HCT116 (cell line): ENCODE measurements at regions not wholly inside any gene's neighbourhood (a gene's known extent, or its start where the extent isn't known, plus 50 kb on each side); places are given as distances from the start of the nearest gene placed in this dataset.

Experiments
- ATAC-seq: fragments of 200-7000 bp; cut with Tn5 transposase; 2 replicates; pipeline ENCODE4 v1.9.1; 2020; ENCODE audit warnings: mild to moderate bottlenecking, moderate library complexity
- BruUV-seq: library from RNA; stranded (reverse); fragments of 400-500 nt; replicated peaks from 2 replicates; lab custom pipeline; 2021; lab: Mats Ljungman, UMichigan
- CTCF ChIA-PET: fragments of 300-600 bp; sonication (Branson Sonifier 250); formaldehyde crosslinking; loops from one replicate; lab custom pipeline; 2021; ENCODE audit warnings: antibody characterized with exemption; lab: Charles Lee
- POLR2A ChIA-PET: fragments of 300-600, 350-600 bp; sonication (Branson Sonifier 250); formaldehyde crosslinking; loops from one replicate; lab custom pipeline; 2021; ENCODE audit warnings: antibody characterized with exemption; lab: Charles Lee
- RAD21 ChIA-PET, 2 experiments: fragments of 300-600 bp; sonication (Branson Sonifier 250); formaldehyde crosslinking; loops; one replicate each; lab custom pipeline; 2023; ENCODE audit warnings: low total read pairs in 2 of 2; ENCODE audit not compliant: uncharacterized antibody in 2 of 2, unreplicated experiment in 2 of 2, low non-redundant PET in 1 of 2; lab: Charles Lee
- DNase-seq: peaks from one replicate; pipeline ENCODE4 v3.0.0-alpha.2; 2010; ENCODE audit warnings: low read depth, low spot score
- H2AFZ ChIP-seq: fragments of 200-600 bp; shearing (Covaris generic), sonication (generic); 2 replicates; pipeline ENCODE4 v1.6.1; 2017; ENCODE audit warnings: low read depth, mixed run types, mixed read lengths, antibody characterized with exemption, low read length; ENCODE audit not compliant: poor library complexity, severe bottlenecking
- H3K27ac ChIP-seq: 2 replicates; pipeline ENCODE4 v1.5.1; 2012; ENCODE audit warnings: low read depth, low read length
- H3K27me3 ChIP-seq: fragments of 200-600 bp; sonication (generic); 2 replicates; pipeline ENCODE4 v1.6.1; 2016; ENCODE audit warnings: mixed run types, low read length, mixed read lengths; ENCODE audit not compliant: insufficient read depth
- H3K36me3 ChIP-seq, 2 experiments: fragments of 200-500 bp in 1 of 2; fragments of 200-600 bp in 1 of 2; sonication (Bioruptor generic) in 1 of 2; sonication (generic) in 1 of 2; 2 replicates each; pipeline versions ENCODE4 v1.5.1 to v1.6.1; 2014 to 2016; ENCODE audit warnings: low read length in 2 of 2, inconsistent platforms in 1 of 2, mixed read lengths in 1 of 2, mixed run types in 1 of 2; ENCODE audit not compliant: insufficient read depth in 2 of 2, control insufficient read depth in 1 of 2
- H3K4me1 ChIP-seq, 2 experiments: fragments of 200-600 bp in 1 of 2; sonication (generic) in 1 of 2; 2 replicates each; pipeline versions ENCODE4 v1.5.1 to v1.6.1; 2012 to 2017; ENCODE audit warnings: low read length in 2 of 2, inconsistent platforms in 1 of 2, mild to moderate bottlenecking in 1 of 2, mixed read lengths in 1 of 2, mixed run types in 1 of 2, moderate library complexity in 1 of 2; ENCODE audit not compliant: insufficient read depth in 2 of 2, control insufficient read depth in 1 of 2
- H3K4me2 ChIP-seq: fragments of 200-600 bp; sonication (generic); 2 replicates; pipeline ENCODE4 v1.6.1; 2017; ENCODE audit warnings: mixed run types, low read length, mixed read lengths
- H3K4me3 ChIP-seq, 2 experiments: fragments of 200-600 bp in 1 of 2; sonication (generic) in 1 of 2; replicated peaks in 1 of 2; 2 replicates each; pipeline ENCODE4 v1.5.1; 2011 to 2016; ENCODE audit warnings: low read length in 2 of 2, control low read depth in 1 of 2, low read depth in 1 of 2, mild to moderate bottlenecking in 1 of 2, mixed read lengths in 1 of 2, mixed run types in 1 of 2
- H3K79me2 ChIP-seq: fragments of 200-600 bp; sonication (generic); 2 replicates; pipeline ENCODE4 v1.6.1; 2017; ENCODE audit warnings: mild to moderate bottlenecking, mixed run types, low read length, moderate library complexity, mixed read lengths; ENCODE audit not compliant: insufficient read depth
- H3K9ac ChIP-seq: fragments of 200-600 bp; sonication (generic); 2 replicates; pipeline ENCODE4 v1.6.1; 2016; ENCODE audit warnings: low read length, mixed read lengths
- H3K9me2 ChIP-seq: fragments of 200-600 bp; sonication (generic), shearing (Covaris generic); 2 replicates; pipeline ENCODE4 v1.6.1; 2017; ENCODE audit warnings: mixed run types, mild to moderate bottlenecking, moderate library complexity; ENCODE audit not compliant: insufficient read depth
- H3K9me3 ChIP-seq, 2 experiments: fragments of 200-500 bp in 1 of 2; fragments of 200-600 bp in 1 of 2; sonication (Bioruptor generic) in 1 of 2; sonication (generic) in 1 of 2; 2 replicates each; pipeline ENCODE4 v1.6.1; 2014 to 2017; ENCODE audit warnings: low read length in 2 of 2, mixed read lengths in 2 of 2, inconsistent platforms in 1 of 2, low read depth in 1 of 2, mild to moderate bottlenecking in 1 of 2, mixed run types in 1 of 2, moderate library complexity in 1 of 2; ENCODE audit not compliant: control insufficient read depth in 1 of 2, insufficient read depth in 1 of 2
- H4K20me1 ChIP-seq: fragments of 200-600 bp; sonication (generic), shearing (Covaris generic); 2 replicates; pipeline ENCODE4 v1.6.1; 2017; ENCODE audit warnings: mixed run types, mild to moderate bottlenecking, moderate library complexity; ENCODE audit not compliant: insufficient read depth
- CEBPB ChIP-seq: IDR thresholded peaks from 2 replicates; pipeline ENCODE4 v1.6.1; 2012; ENCODE audit warnings: low read depth
- ELF1 ChIP-seq: IDR thresholded peaks from 2 replicates; pipeline ENCODE4 v1.6.1; 2012; ENCODE audit warnings: low read depth, borderline replicate concordance
- EZH2 ChIP-seq: fragments of 200-600 bp; sonication (generic); IDR thresholded peaks from 2 replicates; pipeline ENCODE4 v1.6.1; 2017; ENCODE audit warnings: antibody characterized with exemption, mixed run types
- JUND ChIP-seq: IDR thresholded peaks from 2 replicates; pipeline ENCODE4 v1.6.1; 2012
- POLR2A ChIP-seq: IDR thresholded peaks from 2 replicates; pipeline ENCODE4 v1.7.0; 2011; ENCODE audit warnings: borderline replicate concordance; ENCODE audit not compliant: insufficient read depth, insufficient read length; ENCODE audit errors: extremely low read depth
- POLR2AphosphoS5 ChIP-seq: IDR thresholded peaks from 2 replicates; pipeline ENCODE4 v1.6.1; 2011; ENCODE audit warnings: mild to moderate bottlenecking, low read depth, low read length, moderate library complexity
- RAD21 ChIP-seq: IDR thresholded peaks from 2 replicates; pipeline ENCODE4 v1.6.1; 2012; ENCODE audit warnings: low read depth, mild to moderate bottlenecking
- SIN3A ChIP-seq: IDR thresholded peaks from 2 replicates; pipeline ENCODE4 v1.6.1; 2012; ENCODE audit warnings: low read depth
- SRF ChIP-seq: IDR thresholded peaks from 2 replicates; pipeline ENCODE4 v1.6.1; 2012; ENCODE audit warnings: low read depth
- TCF7L2 ChIP-seq: IDR thresholded peaks from 2 replicates; pipeline ENCODE4 v1.7.0; 2011; ENCODE audit warnings: borderline replicate concordance, inconsistent platforms; ENCODE audit not compliant: insufficient read depth, insufficient read length; ENCODE audit errors: extremely low read depth
- YY1 ChIP-seq: IDR thresholded peaks from 2 replicates; pipeline ENCODE4 v1.6.1; 2011; ENCODE audit warnings: low read length, low read depth, moderate library complexity, mild to moderate bottlenecking; ENCODE audit not compliant: insufficient replicate concordance; ENCODE audit errors: extremely low read depth
- ZFX ChIP-seq: fragments of 450-650 bp; IDR thresholded peaks from 2 replicates; pipeline ENCODE4 v1.6.1; 2017
- ZNF274 ChIP-seq: fragments of 200-500 bp; sonication (Bioruptor generic); IDR thresholded peaks from 2 replicates; pipeline ENCODE4 v1.6.1; 2014; ENCODE audit warnings: mild to moderate bottlenecking, low read depth, low read length, inconsistent platforms
- intact Hi-C: fragments of 100-400 bp; cut with micrococcal nuclease; formaldehyde crosslinking; loops from 2 replicates; pipeline ENCODE4 v1.10.0; 2022
- TF ChIP-seq, protein P1 (sequence below): IDR thresholded peaks from 2 replicates; pipeline ENCODE4 v1.6.1; 2011; ENCODE audit warnings: mild to moderate bottlenecking, low read length, moderate library complexity; ENCODE audit not compliant: insufficient replicate concordance; ENCODE audit errors: extremely low read depth
- TF ChIP-seq, protein P2 (sequence below): IDR thresholded peaks from 2 replicates; pipeline ENCODE4 v1.6.1; 2012
- TF ChIP-seq, protein P3 (sequence below), 3 experiments: fragments of 200-600 bp in 1 of 3; sonication (generic) in 1 of 3; IDR thresholded peaks in 2 of 3; conservative IDR thresholded peaks in 1 of 3; 2 replicates each; pipeline ENCODE4 v1.5.1; 2012 to 2017; ENCODE audit warnings: low read depth in 2 of 3, low read length in 2 of 3, antibody characterized with exemption in 1 of 3, borderline replicate concordance in 1 of 3, control low read depth in 1 of 3, mild to moderate bottlenecking in 1 of 3, mixed read lengths in 1 of 3, mixed run types in 1 of 3, moderate library complexity in 1 of 3; ENCODE audit not compliant: insufficient read depth in 1 of 3

DNA sequence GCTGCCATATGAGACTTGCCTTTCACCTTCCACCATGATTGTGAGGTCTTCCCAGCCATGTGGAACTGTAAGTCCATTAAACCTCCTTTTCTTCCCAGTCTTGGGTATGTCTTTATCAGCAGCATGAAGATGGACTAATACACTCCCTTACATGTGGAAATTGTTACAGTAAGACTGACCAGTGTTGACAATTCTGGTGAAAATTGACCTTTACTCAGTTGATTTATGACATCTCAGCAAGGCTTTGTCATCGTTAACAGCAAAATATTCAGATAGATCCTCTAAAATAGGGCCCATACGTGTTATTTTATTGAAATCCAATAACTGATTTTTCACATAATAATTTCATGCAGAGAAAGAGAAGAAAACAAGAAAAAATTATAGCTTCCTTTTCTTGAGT is 377.9 kb upstream of the SEMA3C start:
- Histone ChIP-seq H3K36me3 (no peaks in the 10 kb centered on the region), H3K27ac (no peak overlapping the region), H3K4me2 (no peak overlapping the region)
- ATAC-seq, result no peak
- CTCF ChIA-PET, result no interaction called here
- TF ChIP-seq RAD21, result no peak
- no peak for TF ChIP-seq POLR2A
- TF ChIP-seq TCF7L2, result no peak
- no peak for TF ChIP-seq YY1
- TF ChIP-seq SIN3A, result no peak
- TF ChIP-seq, all 23 proteins: peak for 0
- Histone ChIP-seq H4K20me1 (no peaks in the 10 kb centered on the region), H3K4me3 (no peak overlapping the region), H3K9me3 (no peaks in the 10 kb centered on the region), H3K27me3 (no peaks in the 10 kb centered on the region), H3K9me2 (no peaks in the 10 kb centered on the region), H2AFZ (no peak overlapping the region), H3K4me1 (peaks cover 14 to 17% of the 10 kb centered on the region in 2 experiments; a peak in 3 of 4 replicates), H3K79me2 (no peaks in the 10 kb centered on the region), H3K9ac (no peak overlapping the region)
- ChIA-PET RAD21 (no interaction called here), POLR2A (no interaction called here)
- BruUV-seq, result no TSS peak
- DNase-seq, result no peak
- intact Hi-C loops, result no loop called here

DNA sequence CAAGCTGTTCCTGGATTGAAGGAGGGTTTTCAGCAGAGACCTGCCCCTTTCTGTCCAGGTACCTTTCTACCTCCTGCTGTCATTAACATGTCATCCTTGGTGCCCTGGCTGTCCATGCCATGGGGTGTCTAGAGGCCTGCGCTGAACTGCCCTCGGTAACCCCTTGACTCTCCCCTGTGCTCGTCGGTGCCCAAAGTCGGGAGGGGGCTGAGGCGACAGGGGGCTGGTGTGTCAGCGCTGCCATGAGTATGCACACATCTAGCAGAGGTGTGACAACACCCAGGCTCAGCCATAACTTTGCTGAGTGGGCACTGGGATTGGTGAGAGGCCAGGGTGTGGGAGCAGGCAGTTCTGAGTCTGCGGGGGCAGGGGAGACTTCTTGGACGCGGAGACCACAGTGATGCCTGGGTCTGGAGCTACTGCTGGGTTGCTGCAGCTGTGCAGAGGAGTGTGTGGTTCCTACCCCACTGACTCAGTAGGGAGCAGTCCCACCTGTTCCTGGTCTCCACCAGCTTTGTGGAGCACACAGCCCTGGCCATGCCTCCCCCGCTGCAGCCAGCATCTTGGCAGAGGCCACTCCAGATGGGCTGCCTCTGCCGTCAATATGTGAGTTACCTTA is 376.2 kb upstream of the SEMA3C start:
- Histone ChIP-seq H3K36me3 (no peaks in the 10 kb centered on the region), H2AFZ (no peak overlapping the region), H3K27me3 (no peaks in the 10 kb centered on the region), H3K9me2 (no peaks in the 10 kb centered on the region), H3K79me2 (no peaks in the 10 kb centered on the region), H3K4me1 (peaks cover 13% of the 10 kb centered on the region in 2 experiments; a peak in 3 of 4 replicates), H3K4me2 (no peak overlapping the region), H3K9me3 (no peaks in the 10 kb centered on the region), H3K4me3 (no peak overlapping the region), H3K27ac (no peak overlapping the region), H3K9ac (no peak overlapping the region), H4K20me1 (no peaks in the 10 kb centered on the region)
- ChIA-PET POLR2A (no interaction called here), RAD21 (no interaction called here), CTCF (no interaction called here)
- ATAC-seq (no peak), DNase-seq (no peak)
- BruUV-seq, result no TSS peak
- intact Hi-C loops, result no loop called here
- TF ChIP-seq EZH2, result no peak
- no peak for TF ChIP-seq JUND
- TF ChIP-seq SRF, result no peak
- no peak for TF ChIP-seq YY1
- TF ChIP-seq CEBPB, result no peak
- TF ChIP-seq ELF1, result no peak
- no peak for TF ChIP-seq ZFX
- TF ChIP-seq, protein P1, sequence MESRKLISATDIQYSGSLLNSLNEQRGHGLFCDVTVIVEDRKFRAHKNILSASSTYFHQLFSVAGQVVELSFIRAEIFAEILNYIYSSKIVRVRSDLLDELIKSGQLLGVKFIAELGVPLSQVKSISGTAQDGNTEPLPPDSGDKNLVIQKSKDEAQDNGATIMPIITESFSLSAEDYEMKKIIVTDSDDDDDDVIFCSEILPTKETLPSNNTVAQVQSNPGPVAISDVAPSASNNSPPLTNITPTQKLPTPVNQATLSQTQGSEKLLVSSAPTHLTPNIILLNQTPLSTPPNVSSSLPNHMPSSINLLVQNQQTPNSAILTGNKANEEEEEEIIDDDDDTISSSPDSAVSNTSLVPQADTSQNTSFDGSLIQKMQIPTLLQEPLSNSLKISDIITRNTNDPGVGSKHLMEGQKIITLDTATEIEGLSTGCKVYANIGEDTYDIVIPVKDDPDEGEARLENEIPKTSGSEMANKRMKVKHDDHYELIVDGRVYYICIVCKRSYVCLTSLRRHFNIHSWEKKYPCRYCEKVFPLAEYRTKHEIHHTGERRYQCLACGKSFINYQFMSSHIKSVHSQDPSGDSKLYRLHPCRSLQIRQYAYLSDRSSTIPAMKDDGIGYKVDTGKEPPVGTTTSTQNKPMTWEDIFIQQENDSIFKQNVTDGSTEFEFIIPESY, result no peak
- TF ChIP-seq, protein P2, sequence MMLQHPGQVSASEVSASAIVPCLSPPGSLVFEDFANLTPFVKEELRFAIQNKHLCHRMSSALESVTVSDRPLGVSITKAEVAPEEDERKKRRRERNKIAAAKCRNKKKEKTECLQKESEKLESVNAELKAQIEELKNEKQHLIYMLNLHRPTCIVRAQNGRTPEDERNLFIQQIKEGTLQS, result no peak
- no peak for TF ChIP-seq POLR2AphosphoS5
- TF ChIP-seq ZNF274, result no peak
- no peak for TF ChIP-seq SIN3A
- TF ChIP-seq, protein P3, sequence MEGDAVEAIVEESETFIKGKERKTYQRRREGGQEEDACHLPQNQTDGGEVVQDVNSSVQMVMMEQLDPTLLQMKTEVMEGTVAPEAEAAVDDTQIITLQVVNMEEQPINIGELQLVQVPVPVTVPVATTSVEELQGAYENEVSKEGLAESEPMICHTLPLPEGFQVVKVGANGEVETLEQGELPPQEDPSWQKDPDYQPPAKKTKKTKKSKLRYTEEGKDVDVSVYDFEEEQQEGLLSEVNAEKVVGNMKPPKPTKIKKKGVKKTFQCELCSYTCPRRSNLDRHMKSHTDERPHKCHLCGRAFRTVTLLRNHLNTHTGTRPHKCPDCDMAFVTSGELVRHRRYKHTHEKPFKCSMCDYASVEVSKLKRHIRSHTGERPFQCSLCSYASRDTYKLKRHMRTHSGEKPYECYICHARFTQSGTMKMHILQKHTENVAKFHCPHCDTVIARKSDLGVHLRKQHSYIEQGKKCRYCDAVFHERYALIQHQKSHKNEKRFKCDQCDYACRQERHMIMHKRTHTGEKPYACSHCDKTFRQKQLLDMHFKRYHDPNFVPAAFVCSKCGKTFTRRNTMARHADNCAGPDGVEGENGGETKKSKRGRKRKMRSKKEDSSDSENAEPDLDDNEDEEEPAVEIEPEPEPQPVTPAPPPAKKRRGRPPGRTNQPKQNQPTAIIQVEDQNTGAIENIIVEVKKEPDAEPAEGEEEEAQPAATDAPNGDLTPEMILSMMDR (IDR thresholded peaks at IDR 0.05 in 2 of 3, conservative IDR thresholded peaks at IDR 0.05 in 1 of 3; ENCODE audit: borderline replicate concordance in 1 of 3, insufficient read depth in 1 of 3, low read depth in 2 of 3, low read length in 2 of 3), result no peak
- no peak for TF ChIP-seq POLR2A
